OCI-LY3 (cell line): ENCODE measurements at regions not wholly inside any gene's neighbourhood (a gene's known extent, or its start where the extent isn't known, plus 50 kb on each side); places are given as distances from the start of the nearest gene placed in this dataset.
"Not testable (repeated sequence)": the region's sequence is repeated elsewhere in the genome, so short reads cannot be mapped to it uniquely, and the experiment has no call there.

Source experiments
- CTCF ChIP-seq: fragments of 200-600, 300-600 bp; sonication (generic); IDR thresholded peaks from 2 replicates; pipeline ENCODE4 v1.5.1; 2014; ENCODE audit warnings: antibody characterized with exemption, low read length, low read depth
- EZH2phosphoT487 ChIP-seq: fragments of 200-600 bp; shearing (Covaris generic); IDR thresholded peaks from 2 replicates; pipeline ENCODE4 v1.6.1; 2018; ENCODE audit warnings: antibody characterized with exemption, mixed run types, low read depth

DNA sequence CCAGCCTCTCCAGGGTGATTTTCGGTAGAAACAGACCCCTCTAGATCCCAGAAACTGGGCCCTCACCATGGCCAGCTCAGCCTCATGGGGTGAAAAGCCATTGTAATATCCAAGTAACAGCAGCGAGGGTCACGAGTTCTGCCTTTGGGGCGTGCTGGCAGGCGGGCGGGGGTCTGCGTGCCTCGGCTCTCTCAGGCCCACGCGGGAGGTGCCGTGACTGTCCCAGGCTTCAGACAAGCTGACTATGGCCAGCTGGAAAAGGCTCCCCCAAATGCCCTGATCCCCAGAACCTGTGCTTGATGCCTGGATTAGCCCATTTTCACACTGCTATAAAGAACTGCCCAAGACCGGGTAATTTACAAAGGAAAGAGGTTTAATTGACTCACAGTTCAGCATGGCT lies 160.2 kb downstream of the LAT start:
- TF ChIP-seq CTCF, EZH2phosphoT487: not testable (repeated sequence)
